GM19351 (cell line): ENCODE measurements at regions not wholly inside any gene's neighbourhood (a gene's known extent, or its start where the extent isn't known, plus 50 kb on each side); places are given as distances from the start of the nearest gene placed in this dataset.
A peak's percentile ranks its signal among the peaks of the same experiment; 100 is the strongest.
"Not testable (repeated sequence)": the region's sequence is repeated elsewhere in the genome, so short reads cannot be mapped to it uniquely, and the experiment has no call there.

Experiments
- ATAC-seq: cut with Tn5 transposase; IDR thresholded peaks from one replicate; pipeline ENCODE4 v1.9.1; 2021; ENCODE audit warnings: mild to moderate bottlenecking, moderate library complexity; ENCODE audit not compliant: unreplicated experiment

GRCh38 chr5:143898916-143899591 is 87.1 kb downstream of the HMHB1 start:
- ATAC-seq, result no peak

GRCh38 chr5:143908959-143909358 is 97.0 kb downstream of the HMHB1 start:
- no peak for ATAC-seq

- ATAC-seq, result no peak
Measured at GRCh38 chr5:143913008-143913752, 101.2 kb downstream of the HMHB1 start.

GRCh38 chr5:143914756-143915155 is 102.8 kb downstream of the HMHB1 start:
- no peak for ATAC-seq

GRCh38 chr5:143916451-143916850 is 104.5 kb downstream of the HMHB1 start:
- no peak for ATAC-seq

- no peak for ATAC-seq
Measured at GRCh38 chr5:143918961-143919360, 107.0 kb downstream of the HMHB1 start.

GRCh38 chr5:143920772-143921171 is 108.8 kb downstream of the HMHB1 start:
- ATAC-seq, result peak; percentile 42

- no peak for ATAC-seq
Measured at GRCh38 chr5:143921525-143922311, 109.8 kb downstream of the HMHB1 start.

- no peak for ATAC-seq
Measured at GRCh38 chr5:143922718-143923117, 110.8 kb downstream of the HMHB1 start.

GRCh38 chr5:143923634-143924266 is 111.8 kb downstream of the HMHB1 start:
- peak; percentile 81 for ATAC-seq

GRCh38 chr5:143924311-143924978 is 112.5 kb downstream of the HMHB1 start:
- no peak for ATAC-seq

- not testable (repeated sequence) for ATAC-seq
Measured at GRCh38 chr5:143924979-143925325, 113.0 kb downstream of the HMHB1 start.

GRCh38 chr5:143929486-143929885 is 117.5 kb downstream of the HMHB1 start:
- ATAC-seq, result no peak

- no peak for ATAC-seq
Measured at GRCh38 chr5:143930561-143930960, 118.6 kb downstream of the HMHB1 start.

GRCh38 chr5:143931476-143931875 is 119.5 kb downstream of the HMHB1 start:
- no peak for ATAC-seq

- ATAC-seq, result no peak
Measured at GRCh38 chr5:143931986-143932385, 120.0 kb downstream of the HMHB1 start.

GRCh38 chr5:143932584-143932983 is 120.6 kb downstream of the HMHB1 start:
- ATAC-seq, result no peak

- ATAC-seq, result no peak
Measured at GRCh38 chr5:143933451-143933850, 121.5 kb downstream of the HMHB1 start.

GRCh38 chr5:143934821-143935220 is 122.9 kb downstream of the HMHB1 start:
- no peak for ATAC-seq

- no peak for ATAC-seq
Measured at GRCh38 chr5:143938230-143938629, 126.3 kb downstream of the HMHB1 start.

- ATAC-seq, result no peak
Measured at GRCh38 chr5:143946837-143947236, 134.9 kb downstream of the HMHB1 start.
